ENCODE measurements at regions not wholly inside any gene's neighbourhood (a gene's known extent, or its start where the extent isn't known, plus 50 kb on each side); places are given as distances from the start of the nearest gene placed in this dataset.

GRCh38 chr2:120972286-120972685 lies 236.6 kb downstream of the GLI2 start:
- no peak for ATAC-seq (ENCODE audit: low read depth)
- Histone ChIP-seq H3K27ac (ENCODE audit: poor library complexity, severe bottlenecking) (no peak overlapping the region), H3K9me3 (ENCODE audit: severe bottlenecking) (no peaks in the 10 kb centered on the region), H3K4me3 (ENCODE audit: severe bottlenecking) (no peak overlapping the region), H3K36me3 (ENCODE audit: low read depth) (no peaks in the 10 kb centered on the region), H3K27me3 (ENCODE audit: insufficient read depth, poor library complexity, severe bottlenecking) (no peaks in the 10 kb centered on the region), H3K4me1 (ENCODE audit: insufficient read depth, poor library complexity, severe bottlenecking) (no peaks in the 10 kb centered on the region)
- DNase-seq (ENCODE audit: low spot score) = no peak
- TF ChIP-seq CTCF (IDR thresholded peaks at IDR 0.05; ENCODE audit: poor library complexity, severe bottlenecking) = no peak

- Histone ChIP-seq H3K36me3 (ENCODE audit: low read depth) (no peaks in the 10 kb centered on the region), H3K4me3 (ENCODE audit: severe bottlenecking) (no peak overlapping the region), H3K27ac (ENCODE audit: poor library complexity, severe bottlenecking) (no peak overlapping the region), H3K27me3 (ENCODE audit: insufficient read depth, poor library complexity, severe bottlenecking) (no peaks in the 10 kb centered on the region), H3K9me3 (ENCODE audit: severe bottlenecking) (no peaks in the 10 kb centered on the region), H3K4me1 (ENCODE audit: insufficient read depth, poor library complexity, severe bottlenecking) (no peaks in the 10 kb centered on the region)
- ATAC-seq (ENCODE audit: low read depth) (no peak), DNase-seq (ENCODE audit: low spot score) (no peak)
- TF ChIP-seq CTCF (IDR thresholded peaks at IDR 0.05; ENCODE audit: poor library complexity, severe bottlenecking) = no peak
These were observed 237.5 kb downstream of the GLI2 start for GRCh38 chr2:120973196-120973595.

- H3K27ac ChIP-seq (ENCODE audit: poor library complexity, severe bottlenecking) = no peak overlapping the region
- no peak for TF ChIP-seq CTCF (IDR thresholded peaks at IDR 0.05; ENCODE audit: poor library complexity, severe bottlenecking)
- H3K36me3 ChIP-seq (ENCODE audit: low read depth) = no peaks in the 10 kb centered on the region
- H3K4me1 ChIP-seq (ENCODE audit: insufficient read depth, poor library complexity, severe bottlenecking) = no peaks in the 10 kb centered on the region
- no peak for DNase-seq (ENCODE audit: low spot score)
- H3K27me3 ChIP-seq (ENCODE audit: insufficient read depth, poor library complexity, severe bottlenecking) = no peaks in the 10 kb centered on the region
- H3K9me3 ChIP-seq (ENCODE audit: severe bottlenecking) = no peaks in the 10 kb centered on the region
- no peak for ATAC-seq (ENCODE audit: low read depth)
- no peak overlapping the region for H3K4me3 ChIP-seq (ENCODE audit: severe bottlenecking)
These were observed 239.3 kb downstream of the GLI2 start for GRCh38 chr2:120974950-120975349.

GRCh38 chr2:120976501-120977307 lies 241.0 kb downstream of the GLI2 start:
- H3K9me3 ChIP-seq (ENCODE audit: severe bottlenecking) = no peaks in the 10 kb centered on the region
- DNase-seq (ENCODE audit: low spot score) (no peak), ATAC-seq (ENCODE audit: low read depth) (no peak)
- no peak overlapping the region for H3K27ac ChIP-seq (ENCODE audit: poor library complexity, severe bottlenecking)
- no peak for TF ChIP-seq CTCF (IDR thresholded peaks at IDR 0.05; ENCODE audit: poor library complexity, severe bottlenecking)
- no peaks in the 10 kb centered on the region for H3K36me3 ChIP-seq (ENCODE audit: low read depth)
- H3K4me3 ChIP-seq (ENCODE audit: severe bottlenecking) = no peak overlapping the region
- H3K4me1 ChIP-seq (ENCODE audit: insufficient read depth, poor library complexity, severe bottlenecking) = no peaks in the 10 kb centered on the region
- no peaks in the 10 kb centered on the region for H3K27me3 ChIP-seq (ENCODE audit: insufficient read depth, poor library complexity, severe bottlenecking)

Data from RWPE2 (cell line).